ENCODE measurements at regions not wholly inside any gene's neighbourhood (a gene's known extent, or its start where the extent isn't known, plus 50 kb on each side); places are given as distances from the start of the nearest gene placed in this dataset.

DNA sequence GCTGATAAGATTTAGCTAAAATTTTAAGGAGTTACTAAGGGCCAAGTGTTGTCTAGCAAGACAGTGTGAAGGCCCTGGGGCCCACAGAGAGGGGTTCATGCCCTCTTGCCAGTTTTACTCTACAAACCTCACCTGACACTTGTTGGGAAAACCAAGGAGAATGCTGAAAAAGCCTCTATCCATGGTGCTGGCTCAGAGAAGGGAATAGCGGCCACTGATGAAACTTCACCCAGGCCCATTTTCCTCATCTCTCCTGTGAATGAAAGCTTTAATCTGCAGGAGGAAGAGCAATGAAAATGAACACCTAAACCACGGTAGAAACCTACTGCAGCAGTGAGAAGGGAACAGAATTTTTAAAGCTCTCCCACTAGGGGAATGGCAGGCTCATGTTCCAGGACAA, 317.3 kb upstream of the CNR1 start:
- TF ChIP-seq POLR2AphosphoS5 (IDR thresholded peaks at IDR 0.05; ENCODE audit: low read length) (no peak), MYC (IDR thresholded peaks at IDR 0.05; ENCODE audit: insufficient read depth, insufficient read length, insufficient replicate concordance, low read length, severe bottlenecking) (no peak), CHD4 (IDR thresholded peaks at IDR 0.05) (no peak), SP1 (IDR thresholded peaks at IDR 0.05; ENCODE audit: low read depth, low read length) (no peak)
